ENCODE measurements at regions not wholly inside any gene's neighbourhood (a gene's known extent, or its start where the extent isn't known, plus 50 kb on each side); places are given as distances from the start of the nearest gene placed in this dataset.
"Not testable (repeated sequence)": the region's sequence is repeated elsewhere in the genome, so short reads cannot be mapped to it uniquely, and the experiment has no call there.

- no peak for DNase-seq
- H3K4me3 ChIP-seq (ENCODE audit: low read depth, low read length): no peak overlapping the region
- H3K9me3 ChIP-seq: no peaks in the 10 kb centered on the region
- no peaks in the 10 kb centered on the region for H3K4me1 ChIP-seq
- no peak for TF ChIP-seq CTCF (IDR thresholded peaks at IDR 0.05; ENCODE audit: low read depth, low read length)
- no peaks in the 10 kb centered on the region for H3K27me3 ChIP-seq
- H3K36me3 ChIP-seq: no peaks in the 10 kb centered on the region
Measured at GRCh38 chr1:90220941-90221693, 226.2 kb downstream of the ZNF326 start.

- no peak for TF ChIP-seq CTCF (IDR thresholded peaks at IDR 0.05; ENCODE audit: low read depth, low read length)
- Histone ChIP-seq H3K9me3 (no peaks in the 10 kb centered on the region), H3K4me3 (ENCODE audit: low read depth, low read length) (no peak overlapping the region), H3K36me3 (no peaks in the 10 kb centered on the region), H3K4me1 (no peaks in the 10 kb centered on the region), H3K27me3 (no peaks in the 10 kb centered on the region)
- DNase-seq: no peak
Measured at GRCh38 chr1:90220496-90220895, 225.6 kb downstream of the ZNF326 start.

GRCh38 chr1:90219166-90219871 is 224.4 kb downstream of the ZNF326 start:
- DNase-seq; H3K36me3 ChIP-seq; H3K9me3 ChIP-seq; H3K4me3 ChIP-seq (ENCODE audit: low read depth, low read length); H3K27me3 ChIP-seq; H3K4me1 ChIP-seq: not testable (repeated sequence)

- TF ChIP-seq CTCF (IDR thresholded peaks at IDR 0.05; ENCODE audit: low read depth, low read length): no peak
- Histone ChIP-seq H3K4me3 (ENCODE audit: low read depth, low read length) (no peak overlapping the region), H3K9me3 (no peaks in the 10 kb centered on the region), H3K36me3 (no peaks in the 10 kb centered on the region), H3K4me1 (no peaks in the 10 kb centered on the region), H3K27me3 (no peaks in the 10 kb centered on the region)
- DNase-seq: no peak
Measured at GRCh38 chr1:90210633-90211491, 216.0 kb downstream of the ZNF326 start.

- Histone ChIP-seq H3K27me3 (no peaks in the 10 kb centered on the region), H3K4me3 (ENCODE audit: low read depth, low read length) (no peak overlapping the region), H3K9me3 (no peaks in the 10 kb centered on the region), H3K36me3 (no peaks in the 10 kb centered on the region), H3K4me1 (no peaks in the 10 kb centered on the region)
- TF ChIP-seq CTCF (IDR thresholded peaks at IDR 0.05; ENCODE audit: low read depth, low read length): no peak
- DNase-seq: no peak
Measured at GRCh38 chr1:90208949-90209348, 214.0 kb downstream of the ZNF326 start.

- Histone ChIP-seq H3K27me3 (no peaks in the 10 kb centered on the region), H3K4me3 (ENCODE audit: low read depth, low read length) (no peak overlapping the region), H3K4me1 (no peaks in the 10 kb centered on the region), H3K9me3 (no peaks in the 10 kb centered on the region), H3K36me3 (no peaks in the 10 kb centered on the region)
- no peak for TF ChIP-seq CTCF (IDR thresholded peaks at IDR 0.05; ENCODE audit: low read depth, low read length)
- no peak for DNase-seq
Measured at GRCh38 chr1:90206260-90206659, 211.3 kb downstream of the ZNF326 start.

All from BE2C (cell line).